ENCODE measurements at regions not wholly inside any gene's neighbourhood (a gene's known extent, or its start where the extent isn't known, plus 50 kb on each side); places are given as distances from the start of the nearest gene placed in this dataset.
A peak's percentile ranks its signal among the peaks of the same experiment; 100 is the strongest.
"Not testable (repeated sequence)": the region's sequence is repeated elsewhere in the genome, so short reads cannot be mapped to it uniquely, and the experiment has no call there.

GRCh38 chr3:28575746-28576613 lies 227.4 kb upstream of the AZI2 start:
- DNase-seq (ENCODE audit: low read depth): peak; percentile 9

GRCh38 chr3:28576614-28577200 lies 228.1 kb upstream of the AZI2 start:
- DNase-seq (ENCODE audit: low read depth): no peak

GRCh38 chr3:28577941-28578500 lies 229.4 kb upstream of the AZI2 start:
- DNase-seq (ENCODE audit: low read depth): no peak

- no peak for DNase-seq (ENCODE audit: low read depth)
Observed at GRCh38 chr3:28586325-28586724, 237.7 kb upstream of the AZI2 start.

GRCh38 chr3:28587723-28588122 lies 239.1 kb upstream of the AZI2 start:
- no peak for DNase-seq (ENCODE audit: low read depth)

GRCh38 chr3:28590216-28590615 lies 241.6 kb upstream of the AZI2 start:
- peak; percentile 32 for DNase-seq (ENCODE audit: low read depth)

GRCh38 chr3:28590860-28591259 lies 242.2 kb upstream of the AZI2 start:
- DNase-seq (ENCODE audit: low read depth): peak; percentile 30

- DNase-seq (ENCODE audit: low read depth): no peak
Observed at GRCh38 chr3:28595372-28595771, 246.7 kb upstream of the AZI2 start.

GRCh38 chr3:28597452-28597851 lies 248.8 kb upstream of the AZI2 start:
- DNase-seq (ENCODE audit: low read depth): no peak

- DNase-seq (ENCODE audit: low read depth): no peak
Observed at GRCh38 chr3:28598165-28598564, 249.5 kb upstream of the AZI2 start.

- no peak for DNase-seq (ENCODE audit: low read depth)
Observed at GRCh38 chr3:28601291-28601690, 252.7 kb upstream of the AZI2 start.

GRCh38 chr3:28606283-28606682 lies 257.7 kb upstream of the AZI2 start:
- no peak for DNase-seq (ENCODE audit: low read depth)

- no peak for DNase-seq (ENCODE audit: low read depth)
Observed at GRCh38 chr3:28612232-28612631, 263.6 kb upstream of the AZI2 start.

GRCh38 chr3:28613511-28614106 lies 265.0 kb upstream of the AZI2 start:
- no peak for DNase-seq (ENCODE audit: low read depth)

- DNase-seq (ENCODE audit: low read depth): no peak
Observed at GRCh38 chr3:28615071-28615470, 266.4 kb upstream of the AZI2 start.

GRCh38 chr3:28615971-28616370 lies 267.3 kb upstream of the AZI2 start:
- no peak for DNase-seq (ENCODE audit: low read depth)

- DNase-seq (ENCODE audit: low read depth): peak; percentile 1
Observed at GRCh38 chr3:28617821-28618220, 269.2 kb upstream of the AZI2 start.

GRCh38 chr3:28623106-28623505 lies 274.5 kb upstream of the AZI2 start:
- no peak for DNase-seq (ENCODE audit: low read depth)

GRCh38 chr3:28624084-28624483 lies 275.5 kb upstream of the AZI2 start:
- no peak for DNase-seq (ENCODE audit: low read depth)

GRCh38 chr3:28627843-28628242 lies 279.2 kb upstream of the AZI2 start:
- not testable (repeated sequence) for DNase-seq (ENCODE audit: low read depth)

- no peak for DNase-seq (ENCODE audit: low read depth)
Observed at GRCh38 chr3:28634019-28634418, 285.4 kb upstream of the AZI2 start.

GRCh38 chr3:28637742-28638141 lies 289.1 kb upstream of the AZI2 start:
- DNase-seq (ENCODE audit: low read depth): no peak

GRCh38 chr3:28645149-28645548 lies 296.5 kb upstream of the AZI2 start:
- no peak for DNase-seq (ENCODE audit: low read depth)

All from stromal cell of bone marrow (primary cell).